Heart right ventricle (tissue), 16 donors: ENCODE measurements at regions not wholly inside any gene's neighbourhood (a gene's known extent, or its start where the extent isn't known, plus 50 kb on each side); places are given as distances from the start of the nearest gene placed in this dataset.

Experiments used
- ATAC-seq, 8 donors: fragments of 200-7000 bp; cut with Tn5 transposase; one replicate each; pipeline ENCODE4 v1.9.1; 2020; ENCODE audit warnings: mild to moderate bottlenecking in 8 of 8, moderate library complexity in 8 of 8, moderate number of reproducible peaks in 1 of 8
- DNase-seq, 2 donors: peaks; one replicate each; pipeline ENCODE4 v3.0.0-alpha.2; 2020
- H3K27ac ChIP-seq, 10 donors: fragments of 200-600 bp; sonication (generic) in 2 of 10; one replicate each; pipeline versions ENCODE4 v1.5.0 to v1.8.0; 2020 to 2022; ENCODE audit warnings: mild to moderate bottlenecking in 3 of 10
- H3K27me3 ChIP-seq, 7 donors: fragments of 200-600 bp; one replicate each; pipeline ENCODE4 v1.8.0; 2021 to 2022; ENCODE audit warnings: mild to moderate bottlenecking in 2 of 7
- H3K36me3 ChIP-seq, 9 donors: fragments of 200-600 bp; sonication (generic) in 1 of 9; one replicate each; pipeline versions ENCODE4 v1.5.0 to v1.8.0; 2020 to 2022; ENCODE audit warnings: mild to moderate bottlenecking in 2 of 9
- H3K4me1 ChIP-seq, 9 donors: fragments of 200-600 bp; sonication (generic) in 1 of 9; one replicate each; pipeline versions ENCODE4 v1.5.0 to v1.8.0; 2020 to 2022; ENCODE audit warnings: mild to moderate bottlenecking in 4 of 9
- H3K4me3 ChIP-seq, 10 donors: fragments of 200-600 bp; sonication (generic) in 2 of 10; one replicate each; pipeline versions ENCODE4 v1.5.0 to v1.8.0; 2020 to 2022; ENCODE audit warnings: mild to moderate bottlenecking in 7 of 10, moderate library complexity in 2 of 10
- H3K9me3 ChIP-seq, 11 donors: fragments of 200-600 bp in 10 of 11; sonication (generic) in 2 of 11; one replicate each; pipeline versions ENCODE4 v1.5.0 to v1.8.0; 2013 to 2022; ENCODE audit warnings: mild to moderate bottlenecking in 2 of 11, control low read depth in 1 of 11, moderate library complexity in 1 of 11
- CTCF ChIP-seq, 9 donors: fragments of 200-600 bp; sonication (generic) in 2 of 9; IDR thresholded peaks; one replicate each; pipeline versions ENCODE4 v1.5.0 to v1.8.0; 2021 to 2022; ENCODE audit warnings: antibody characterized with exemption in 9 of 9, mild to moderate bottlenecking in 5 of 9, moderate library complexity in 1 of 9
- WGBS, 2 donors: extraction: QIAGEN DNeasy Blood & Tissue Kit; methylation state at CpG; one replicate each; pipeline ENCODE4 v1.1.7; 2013; ENCODE audit warnings: inconsistent platforms in 1 of 2; 5-methylcytosine and 5-hydroxymethylcytosine counted together
- intact Hi-C, 10 donors: fragments of 100-400 bp; cut with DNase I; formaldehyde crosslinking; loops; one replicate each; pipeline versions ENCODE4 v1.11.1 to v1.14.2; 2022
- donor health status: Arrhythmogenic right ventricular cardiomyopathy.
- donor health status: ischemic (EF 13 %, LVEDD 7.1; RV severe dilation, severe dysfunction).
- donor health status: healthy with polysubstance abuse.
- donor health status: DM: no; HTN: yes; CAD: no.
- donor health status: DM: no; HTN: no; CAD: no.
- donor health status: ischemic (EF 25% LVEDD 6.9; RV normal size, moderate dysfunction).
- donor health status: ischemic (EF 25% LVEDD 5.7; RV mildly dilated, moderate dysfunction).
- donor health status: healthy.
- donor health status: DM: yes; HTN: yes; CAD: no.
- donor health status: Ischemic cardiomyopathy.
- donor health status: ischemic (EF 35%, LVEDD 5.7; RV mildly dilated, moderate dysfunction).
- donor health status: nonischemic (EF 11% LVEDD 7.7; RV severe dilation, severe dysfunction).
- donor health status: DM: yes; HTN: yes; CAD: no.
- donor health status: PGD.
- donor health status: ischemic (EF 29% LVEDD 5.4; RV normal size, mild dysfunction).
- donor health status: nonischemic (EF 23%, LVEDD 6.1; RV moderate dilation, normal function).

GRCh38 chr22:23383491-23384361 lies 196.4 kb downstream of the IGLL1 start:
- Histone ChIP-seq H3K27me3 (peaks cover 0 to 14% (median 3%) of the 10 kb centered on the region in 7 donors), H3K4me3 (no peak overlapping the region), H3K9me3 (no peaks in the 10 kb centered on the region), H3K27ac (no peak overlapping the region), H3K36me3 (no peaks in the 10 kb centered on the region), H3K4me1 (peaks cover 0 to 7% (median 0%) of the 10 kb centered on the region in 9 donors)
- DNase-seq = no peak
- intact Hi-C loops = loop anchor here in 5 of 10 donors (2.0 to 10.0 kb wide), 5 partner anchors 79 to 429 kb away; no protein-coding TSS in a partner anchor
- WGBS, 2 donors = 52% methylated on average over 23 of the region's 23 CpGs
- no peak for ATAC-seq
- no peak for TF ChIP-seq CTCF (IDR thresholded peaks at IDR 0.05)

GRCh38 chr22:23382428-23383218 lies 197.5 kb downstream of the IGLL1 start:
- TF ChIP-seq CTCF (IDR thresholded peaks at IDR 0.05) = no peak
- WGBS, 2 donors = 88 to 90% methylated on average over 16 of the region's 16 CpGs
- Histone ChIP-seq H3K27me3 (peaks cover 0 to 18% (median 3%) of the 10 kb centered on the region in 7 donors), H3K36me3 (no peaks in the 10 kb centered on the region), H3K27ac (no peak overlapping the region), H3K9me3 (no peaks in the 10 kb centered on the region), H3K4me3 (no peak overlapping the region), H3K4me1 (peaks cover 0 to 7% (median 0%) of the 10 kb centered on the region in 9 donors)
- no peak for DNase-seq
- no peak for ATAC-seq
- intact Hi-C loops = loop anchor here in 4 of 10 donors (10.0 kb wide), 3 partner anchors 78 to 428 kb away; no protein-coding TSS in a partner anchor

GRCh38 chr22:23381661-23382427 lies 198.2 kb downstream of the IGLL1 start:
- DNase-seq (no peak), ATAC-seq (no peak)
- TF ChIP-seq CTCF (IDR thresholded peaks at IDR 0.05) = no peak
- H3K4me1 ChIP-seq = peaks cover 0 to 7% (median 0%) of the 10 kb centered on the region in 9 donors
- H3K27ac ChIP-seq = no peak overlapping the region
- H3K4me3 ChIP-seq = no peak overlapping the region
- H3K9me3 ChIP-seq = no peaks in the 10 kb centered on the region
- intact Hi-C loops = loop anchor here in 4 of 10 donors (10.0 kb wide), 3 partner anchors 77 to 427 kb away; no protein-coding TSS in a partner anchor
- peaks cover 0 to 18% (median 3%) of the 10 kb centered on the region in 7 donors for H3K27me3 ChIP-seq
- no peaks in the 10 kb centered on the region for H3K36me3 ChIP-seq
- WGBS, 2 donors = 92 to 93% methylated on average over 16 of the region's 16 CpGs
